ENCODE measurements at regions not wholly inside any gene's neighbourhood (a gene's known extent, or its start where the extent isn't known, plus 50 kb on each side); places are given as distances from the start of the nearest gene placed in this dataset.

DNA sequence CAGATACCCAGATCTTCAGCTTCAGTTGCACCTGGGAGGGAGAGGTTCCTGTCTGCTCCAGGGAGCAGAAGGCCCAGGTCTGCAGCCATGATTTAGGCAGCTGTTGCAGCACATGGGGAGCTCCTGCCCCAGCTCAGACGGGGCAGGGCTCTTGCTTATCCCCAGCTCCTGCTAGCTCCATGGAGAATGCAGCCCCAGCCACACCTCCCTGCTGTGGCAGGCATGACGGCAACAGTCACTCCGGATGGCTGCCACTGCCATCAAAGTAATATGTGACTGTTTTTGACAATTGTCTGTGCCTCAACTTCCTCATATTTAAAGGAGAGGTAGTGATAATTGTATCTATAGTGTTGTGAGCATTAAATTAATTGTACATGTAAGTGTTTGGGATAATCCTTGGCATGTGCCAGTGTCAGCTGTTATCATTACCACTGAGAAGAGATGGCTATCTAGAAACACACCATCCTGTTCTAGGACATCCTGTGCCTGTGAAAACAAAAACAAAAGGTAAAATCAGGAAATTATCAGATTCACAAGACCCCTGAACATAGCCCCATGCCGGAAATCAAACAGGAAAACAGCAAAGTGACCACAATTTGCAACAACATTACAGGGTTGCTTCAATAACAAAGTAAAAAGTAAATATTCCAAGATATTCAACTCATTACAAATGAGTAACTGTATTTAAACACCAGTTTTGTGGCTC is 1048.8 kb upstream of the ACO1 start:
- ATAC-seq: peak; percentile 49 to 70
- intact Hi-C loops (cut with DNase I): no loop called here
- TF ChIP-seq, protein P1, sequence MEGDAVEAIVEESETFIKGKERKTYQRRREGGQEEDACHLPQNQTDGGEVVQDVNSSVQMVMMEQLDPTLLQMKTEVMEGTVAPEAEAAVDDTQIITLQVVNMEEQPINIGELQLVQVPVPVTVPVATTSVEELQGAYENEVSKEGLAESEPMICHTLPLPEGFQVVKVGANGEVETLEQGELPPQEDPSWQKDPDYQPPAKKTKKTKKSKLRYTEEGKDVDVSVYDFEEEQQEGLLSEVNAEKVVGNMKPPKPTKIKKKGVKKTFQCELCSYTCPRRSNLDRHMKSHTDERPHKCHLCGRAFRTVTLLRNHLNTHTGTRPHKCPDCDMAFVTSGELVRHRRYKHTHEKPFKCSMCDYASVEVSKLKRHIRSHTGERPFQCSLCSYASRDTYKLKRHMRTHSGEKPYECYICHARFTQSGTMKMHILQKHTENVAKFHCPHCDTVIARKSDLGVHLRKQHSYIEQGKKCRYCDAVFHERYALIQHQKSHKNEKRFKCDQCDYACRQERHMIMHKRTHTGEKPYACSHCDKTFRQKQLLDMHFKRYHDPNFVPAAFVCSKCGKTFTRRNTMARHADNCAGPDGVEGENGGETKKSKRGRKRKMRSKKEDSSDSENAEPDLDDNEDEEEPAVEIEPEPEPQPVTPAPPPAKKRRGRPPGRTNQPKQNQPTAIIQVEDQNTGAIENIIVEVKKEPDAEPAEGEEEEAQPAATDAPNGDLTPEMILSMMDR (IDR thresholded peaks at IDR 0.05): no peak
- Histone ChIP-seq H3K4me1 (peaks cover 24% of the 10 kb centered on the region), H3K4me3 (no peak overlapping the region), H3K36me3 (no peaks in the 10 kb centered on the region), H3K9me3 (no peaks in the 10 kb centered on the region), H3K27me3 (ENCODE audit: low read depth) (no peaks in the 10 kb centered on the region), H3K27ac (peak overlapping the region; percentile 75)
- no peak for DNase-seq

DNA sequence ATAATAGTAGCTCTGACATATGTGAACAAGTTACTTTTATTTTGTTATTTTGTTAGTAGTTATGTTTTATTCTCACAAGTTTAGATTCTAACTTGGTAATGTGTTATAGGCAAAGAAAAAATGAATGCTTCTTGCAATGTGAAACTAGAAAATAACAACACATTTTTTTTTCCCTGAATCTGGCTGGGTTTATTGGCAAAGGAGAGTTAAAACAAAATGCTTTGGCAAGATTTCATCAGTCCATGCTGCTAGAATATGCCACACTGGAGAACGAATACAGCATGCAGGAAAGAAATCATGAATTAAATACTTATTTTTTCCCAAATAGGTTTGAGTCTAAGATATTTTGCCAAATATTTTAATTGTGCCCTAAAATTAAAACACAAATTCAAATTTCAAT is 1048.1 kb upstream of the ACO1 start:
- no peaks in the 10 kb centered on the region for H3K36me3 ChIP-seq
- H3K27me3 ChIP-seq (ENCODE audit: low read depth): no peaks in the 10 kb centered on the region
- peak overlapping the region; percentile 75 for H3K27ac ChIP-seq
- intact Hi-C loops (cut with DNase I): no loop called here
- no peak overlapping the region for H3K4me3 ChIP-seq
- no peak for DNase-seq
- TF ChIP-seq, protein P1 (IDR thresholded peaks at IDR 0.05): no peak
- ATAC-seq: no peak
- peaks cover 24% of the 10 kb centered on the region for H3K4me1 ChIP-seq
- H3K9me3 ChIP-seq: no peaks in the 10 kb centered on the region

DNA sequence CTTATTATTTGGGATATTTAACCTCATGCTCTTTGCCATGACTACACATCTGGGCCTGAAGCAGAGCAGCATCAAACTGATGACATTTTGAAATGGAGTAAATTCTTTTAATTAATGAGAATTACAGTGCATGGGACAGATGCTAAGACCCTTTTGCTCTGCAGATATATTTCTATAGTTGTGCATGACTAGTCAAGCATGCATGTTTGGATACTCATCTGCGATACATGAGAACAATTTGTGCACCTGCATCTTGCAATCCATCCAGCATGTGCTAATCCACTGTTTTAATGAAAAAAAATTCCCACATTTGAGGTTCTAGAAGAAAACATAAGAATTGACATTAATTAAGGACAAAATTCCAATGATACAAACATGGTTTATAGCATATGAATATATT is 1047.6 kb upstream of the ACO1 start:
- Histone ChIP-seq H3K27ac (peak overlapping the region; percentile 75), H3K4me1 (peaks cover 24% of the 10 kb centered on the region), H3K27me3 (ENCODE audit: low read depth) (no peaks in the 10 kb centered on the region), H3K36me3 (no peaks in the 10 kb centered on the region), H3K9me3 (no peaks in the 10 kb centered on the region), H3K4me3 (no peak overlapping the region)
- TF ChIP-seq, protein P1 (IDR thresholded peaks at IDR 0.05): no peak
- intact Hi-C loops (cut with DNase I): no loop called here
- no peak for DNase-seq
- no peak for ATAC-seq

DNA sequence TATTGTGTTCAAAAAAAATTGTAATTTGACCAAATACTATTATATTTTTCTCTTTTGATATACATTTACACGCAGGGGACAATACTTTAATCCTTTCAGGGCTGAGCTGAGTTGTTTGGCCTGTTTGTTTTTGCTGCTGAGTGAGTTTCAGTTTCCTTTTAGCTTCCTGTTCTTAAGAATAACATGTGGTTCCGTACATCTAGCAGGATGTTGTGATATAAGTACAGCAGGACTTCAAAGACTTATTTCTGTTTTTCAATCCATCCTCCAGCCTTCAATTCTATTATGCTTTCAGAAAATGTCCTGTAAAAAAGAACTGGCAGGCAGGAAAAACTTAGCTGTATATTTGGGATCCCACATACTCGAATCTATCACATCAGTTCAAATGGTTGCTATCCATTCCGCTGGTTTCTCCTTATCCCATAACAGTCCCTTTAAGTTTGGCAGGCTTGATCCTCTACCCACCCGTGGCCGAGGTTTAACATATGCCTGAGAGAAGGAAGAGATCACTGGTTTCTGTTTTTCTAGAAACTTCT is 1037.3 kb upstream of the ACO1 start:
- ATAC-seq (peak; percentile 54 to 86), DNase-seq (no peak)
- Histone ChIP-seq H3K4me3 (peak overlapping the region; percentile 4), H3K36me3 (no peaks in the 10 kb centered on the region), H3K4me1 (peaks cover 9% of the 10 kb centered on the region), H3K27me3 (ENCODE audit: low read depth) (no peaks in the 10 kb centered on the region), H3K27ac (peak overlapping the region; percentile 42), H3K9me3 (no peaks in the 10 kb centered on the region)
- TF ChIP-seq, protein P1 (IDR thresholded peaks at IDR 0.05): no peak
- intact Hi-C loops (cut with DNase I): no loop called here

DNA sequence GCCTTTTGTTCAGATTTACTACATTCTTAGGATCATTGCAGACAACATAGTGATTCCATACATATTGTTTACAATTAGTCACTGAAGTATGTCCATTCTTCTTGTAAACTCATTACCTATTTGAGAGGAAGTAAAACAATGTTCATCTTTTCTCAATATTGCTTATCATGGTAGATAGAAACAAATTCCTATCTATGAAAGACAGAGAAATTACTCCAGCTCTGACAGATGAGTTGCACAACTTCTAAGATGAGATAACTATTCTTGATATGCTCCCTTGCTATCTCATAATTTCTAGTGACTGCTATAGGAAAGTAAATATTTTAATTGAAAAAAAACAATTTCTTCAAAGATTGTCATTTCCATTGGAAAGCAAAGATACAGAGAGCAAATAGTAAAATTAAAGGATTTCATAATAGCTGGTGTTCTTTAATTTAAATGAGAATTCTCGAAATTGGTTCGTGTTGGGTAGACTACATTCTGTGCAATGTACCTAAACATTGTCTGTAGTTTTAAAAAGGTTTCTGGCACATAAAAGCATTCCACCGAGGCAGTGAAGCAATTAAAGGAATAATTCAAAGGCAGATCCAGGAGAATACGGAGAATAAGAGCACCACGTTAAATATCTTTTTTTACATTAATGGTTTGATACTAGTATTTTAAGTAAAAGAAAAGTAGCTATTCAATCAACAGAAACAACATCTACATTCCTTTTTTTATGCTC is 1029.1 kb upstream of the ACO1 start:
- TF ChIP-seq, protein P1 (IDR thresholded peaks at IDR 0.05): no peak
- no peaks in the 10 kb centered on the region for H3K36me3 ChIP-seq
- no peaks in the 10 kb centered on the region for H3K27me3 ChIP-seq (ENCODE audit: low read depth)
- DNase-seq: no peak
- H3K4me3 ChIP-seq: no peak overlapping the region
- no peak overlapping the region for H3K27ac ChIP-seq
- intact Hi-C loops (cut with DNase I): loop anchor here (10.0 kb wide), 1 partner anchor 69 kb away; no protein-coding TSS in a partner anchor
- no peaks in the 10 kb centered on the region for H3K9me3 ChIP-seq
- ATAC-seq: no peak
- no peaks in the 10 kb centered on the region for H3K4me1 ChIP-seq
